Breast epithelium (tissue), 3 donors: ENCODE measurements at regions not wholly inside any gene's neighbourhood (a gene's known extent, or its start where the extent isn't known, plus 50 kb on each side); places are given as distances from the start of the nearest gene placed in this dataset.

Experiments used
- CTCF ChIP-seq, 3 donors: fragments of 450-650 bp; IDR thresholded peaks; one replicate each; pipeline ENCODE4 v1.5.1; 2016 to 2017; ENCODE audit warnings: antibody characterized with exemption in 3 of 3, mild to moderate bottlenecking in 3 of 3, moderate library complexity in 3 of 3
- POLR2A ChIP-seq: fragments of 450-650 bp; IDR thresholded peaks from one replicate; pipeline ENCODE4 v1.6.1; 2016; ENCODE audit warnings: antibody characterized with exemption, mild to moderate bottlenecking, moderate library complexity
- POLR2AphosphoS5 ChIP-seq, 3 donors: sonication (generic); formaldehyde crosslinking; IDR thresholded peaks; one replicate each; pipeline ENCODE4 v1.6.1; 2017; ENCODE audit warnings: antibody characterized with exemption in 3 of 3

DNA sequence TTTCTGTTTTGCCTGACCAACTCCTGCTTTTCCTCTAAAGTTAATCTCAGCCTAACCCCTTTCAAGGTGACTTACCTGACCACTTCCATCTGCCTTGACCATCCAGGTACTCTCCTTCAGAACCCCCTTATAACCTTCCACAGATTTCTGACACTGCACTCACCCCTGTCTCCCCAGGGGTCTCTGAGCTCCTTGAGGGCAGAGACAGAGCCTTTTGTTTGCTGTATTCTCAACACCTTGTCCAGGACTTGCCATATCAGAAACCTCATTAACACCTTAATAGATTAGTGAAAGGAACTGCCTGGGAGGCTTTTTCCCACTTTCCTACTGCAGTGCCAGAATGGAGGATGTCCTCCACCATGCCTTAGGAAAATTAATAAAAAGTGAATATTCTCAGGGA lies 119.7 kb upstream of the SERPINE2 start:
- TF ChIP-seq CTCF (IDR thresholded peaks at IDR 0.05) (no peak), POLR2A (no peak), POLR2AphosphoS5 (IDR thresholded peaks at IDR 0.05) (no peak)
